Body of pancreas (tissue), 4 donors: ENCODE measurements at regions not wholly inside any gene's neighbourhood (a gene's known extent, or its start where the extent isn't known, plus 50 kb on each side); places are given as distances from the start of the nearest gene placed in this dataset.
"Not testable (repeated sequence)": the region's sequence is repeated elsewhere in the genome, so short reads cannot be mapped to it uniquely, and the experiment has no call there.

Experiments
- ATAC-seq: fragments of 150-250 bp; one replicate; pipeline ENCODE4 v1.9.1; 2016
- DNase-seq, 4 donors: peaks; one replicate each; pipeline ENCODE4 v3.0.0-alpha.2; 2019
- H3K27ac ChIP-seq, 4 donors: fragments of 200-600 bp; sonication (generic); 1 replicate in 3 of 4; 2 replicates in 1 of 4; pipeline versions ENCODE4 v1.5.1 to v1.6.1; 2016 to 2019; ENCODE audit warnings: mild to moderate bottlenecking in 1 of 4, mixed read lengths in 1 of 4, moderate library complexity in 1 of 4
- H3K27me3 ChIP-seq, 2 donors: fragments of 200-600 bp; sonication (generic); one replicate each; pipeline ENCODE4 v1.6.0; 2016; ENCODE audit warnings: mild to moderate bottlenecking in 1 of 2
- H3K36me3 ChIP-seq, 2 donors: fragments of 200-600 bp; sonication (generic); replicated peaks in 1 of 2; 2 replicates each; pipeline ENCODE4 v1.5.1; 2016; ENCODE audit warnings: low read depth in 2 of 2; ENCODE audit not compliant: insufficient read depth in 1 of 2
- H3K4me1 ChIP-seq: fragments of 200-600 bp; sonication (generic); one replicate; pipeline ENCODE4 v1.6.0; 2016
- H3K4me3 ChIP-seq, 2 donors: fragments of 200-600 bp; sonication (generic); 1 replicate in 1 of 2; 2 replicates in 1 of 2; pipeline ENCODE4 v1.5.1; 2016 to 2019
- H3K9me3 ChIP-seq, 3 donors: fragments of 200-600 bp; sonication (generic); 1 replicate in 2 of 3; 2 replicates in 1 of 3; pipeline ENCODE4 v1.5.1; 2016
- CTCF ChIP-seq, 7 experiments: fragments of 450-650 bp in 4 of 7; fragments of 200-600 bp in 3 of 7; sonication (generic) in 3 of 7; IDR thresholded peaks; one replicate each; pipeline ENCODE4 v1.5.1; 2016 to 2019; ENCODE audit warnings: antibody characterized with exemption in 7 of 7
- POLR2A ChIP-seq, 3 donors: fragments of 450-650 bp; IDR thresholded peaks; one replicate each; pipeline ENCODE4 v1.6.1; 2016; ENCODE audit warnings: antibody characterized with exemption in 3 of 3, mild to moderate bottlenecking in 2 of 3
- WGBS, 2 donors: methylation state at CpG; one replicate each; pipeline ENCODE4 v1.1.5; 2017; 5-methylcytosine and 5-hydroxymethylcytosine counted together
- intact Hi-C: fragments of 100-400 bp; cut with DNase I; formaldehyde crosslinking; loops from one replicate; pipeline ENCODE4 v1.15.1; 2023

GRCh38 chrX:121356850-121357171, 309.4 kb downstream of the GLUD2 start:
- Histone ChIP-seq H3K4me1 (no peaks in the 10 kb centered on the region), H3K27me3 (no peaks in the 10 kb centered on the region), H3K36me3 (no peaks in the 10 kb centered on the region), H3K27ac (no peak overlapping the region), H3K9me3 (no peaks in the 10 kb centered on the region), H3K4me3 (no peak overlapping the region)
- TF ChIP-seq POLR2A (IDR thresholded peaks at IDR 0.05) (no peak), CTCF (IDR thresholded peaks at IDR 0.05) (no peak)
- 93 to 97% methylated on average over 4 to 6 of the region's 6 CpGs for WGBS, 2 donors
- DNase-seq (no peak), ATAC-seq (no peak)
- intact Hi-C loops = no loop called here

GRCh38 chrX:121360280-121360679, 312.9 kb downstream of the GLUD2 start:
- 94 to 100% methylated on average over 1 of the region's 1 CpG for WGBS, 2 donors
- no peaks in the 10 kb centered on the region for H3K27me3 ChIP-seq
- intact Hi-C loops = no loop called here
- no peaks in the 10 kb centered on the region for H3K9me3 ChIP-seq
- H3K36me3 ChIP-seq = no peaks in the 10 kb centered on the region
- no peak for TF ChIP-seq POLR2A (IDR thresholded peaks at IDR 0.05)
- TF ChIP-seq CTCF (IDR thresholded peaks at IDR 0.05) = no peak
- ATAC-seq (no peak), DNase-seq (no peak)
- H3K4me3 ChIP-seq = no peak overlapping the region
- H3K4me1 ChIP-seq = no peaks in the 10 kb centered on the region
- no peak overlapping the region for H3K27ac ChIP-seq

- Histone ChIP-seq H3K4me1 (no peaks in the 10 kb centered on the region), H3K27me3 (no peaks in the 10 kb centered on the region), H3K36me3 (no peaks in the 10 kb centered on the region), H3K9me3 (no peaks in the 10 kb centered on the region), H3K27ac (no peak overlapping the region), H3K4me3 (no peak overlapping the region)
- DNase-seq (no peak), ATAC-seq (no peak)
- intact Hi-C loops = no loop called here
- TF ChIP-seq POLR2A (IDR thresholded peaks at IDR 0.05) (no peak), CTCF (IDR thresholded peaks at IDR 0.05) (no peak)
- 29 to 36% methylated on average over 9 to 13 of the region's 13 CpGs for WGBS, 2 donors
Measured at GRCh38 chrX:121365572-121366161, 318.3 kb downstream of the GLUD2 start.

- ATAC-seq = no peak
- Histone ChIP-seq H3K9me3 (no peaks in the 10 kb centered on the region), H3K27me3 (no peaks in the 10 kb centered on the region), H3K4me3 (no peak overlapping the region), H3K4me1 (no peaks in the 10 kb centered on the region), H3K36me3 (no peaks in the 10 kb centered on the region), H3K27ac (no peak overlapping the region)
- WGBS, 2 donors = 58 to 72% methylated on average over 3 of the region's 3 CpGs
- no peak for DNase-seq
- intact Hi-C loops = no loop called here
- TF ChIP-seq CTCF (IDR thresholded peaks at IDR 0.05) = no peak
- no peak for TF ChIP-seq POLR2A (IDR thresholded peaks at IDR 0.05)
Measured at GRCh38 chrX:121374471-121374870, 327.1 kb downstream of the GLUD2 start.

- not testable (repeated sequence) for DNase-seq
Measured at GRCh38 chrX:121381915-121382314, 334.5 kb downstream of the GLUD2 start.

More at GRCh38 chrX:121381915-121382314, 334.5 kb downstream of the GLUD2 start:
- H3K4me1 ChIP-seq, H3K27ac ChIP-seq, H3K27me3 ChIP-seq, H3K9me3 ChIP-seq, H3K36me3 ChIP-seq, H3K4me3 ChIP-seq, intact Hi-C loops, ATAC-seq: not testable (repeated sequence)
- 57 to 90% methylated on average over 5 to 7 of the region's 7 CpGs for WGBS, 2 donors
